ENCODE measurements at regions not wholly inside any gene's neighbourhood (a gene's known extent, or its start where the extent isn't known, plus 50 kb on each side); places are given as distances from the start of the nearest gene placed in this dataset.

DNA sequence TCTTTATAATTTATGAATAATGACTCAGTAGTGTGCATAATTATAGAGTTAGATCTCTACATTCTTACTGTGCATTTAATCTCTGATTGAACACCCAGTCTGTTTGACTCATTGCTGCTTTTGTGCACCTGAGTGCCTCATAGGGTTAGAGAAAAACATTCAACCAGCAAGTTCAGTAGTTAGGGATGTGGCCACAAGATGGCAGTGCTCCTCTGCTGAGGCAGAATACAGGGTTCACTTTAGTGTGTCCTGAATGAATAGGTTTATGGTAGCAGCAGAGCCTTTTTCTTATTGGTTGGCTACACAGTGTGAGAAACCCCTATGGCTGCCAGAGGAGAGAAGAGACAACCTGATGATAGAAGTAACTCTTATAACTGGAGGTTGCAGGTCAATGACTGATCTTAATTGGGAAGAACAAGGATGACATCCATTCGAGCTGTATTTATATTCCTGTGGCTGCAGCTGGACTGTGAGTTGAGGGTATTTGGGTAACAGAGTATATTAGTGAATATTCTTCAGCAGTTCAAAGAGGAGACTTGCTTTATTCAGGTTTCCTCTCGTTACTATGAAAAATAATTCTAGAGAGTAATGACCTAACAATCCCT lies 194.9 kb upstream of the OR4E1 start:
- TF ChIP-seq FOXM1 (IDR thresholded peaks at IDR 0.05; ENCODE audit: borderline replicate concordance, low read depth) (no peak), MAX (IDR thresholded peaks at IDR 0.05) (no peak), TEAD4 (IDR thresholded peaks at IDR 0.05) (no peak), EP300 (IDR thresholded peaks at IDR 0.05; ENCODE audit: borderline replicate concordance) (no peak), CREB1 (IDR thresholded peaks at IDR 0.05; ENCODE audit: low read depth) (no peak), NFIC (IDR thresholded peaks at IDR 0.05) (no peak), RAD21 (IDR thresholded peaks at IDR 0.05; ENCODE audit: low read depth) (peak; percentile 33; the same call in 1 of the 2 replicates), ZBTB7A (IDR thresholded peaks at IDR 0.05; ENCODE audit: low read depth) (no peak), TAF1 (IDR thresholded peaks at IDR 0.05; ENCODE audit: low read depth) (no peak)
